Calu3 (cell line): ENCODE measurements at regions not wholly inside any gene's neighbourhood (a gene's known extent, or its start where the extent isn't known, plus 50 kb on each side); places are given as distances from the start of the nearest gene placed in this dataset.

Experiments used
- BruUV-seq: library from RNA; stranded (reverse); fragments of 400-500 nt; replicated peaks from 2 replicates; lab custom pipeline; 2021; lab: Mats Ljungman, UMichigan
- CTCF ChIA-PET: fragments of 300-600 bp; sonication (Branson Sonifier 250); formaldehyde crosslinking; loops from one replicate; lab custom pipeline; 2022; ENCODE audit warnings: antibody characterized with exemption; lab: Charles Lee
- DNase-seq: peaks from one replicate; pipeline ENCODE4 v3.0.0; 2022
- H3K27ac Mint-ChIP-seq: one replicate; pipeline ENCODE4 v1.8.0; 2022; ENCODE audit warnings: mixed read lengths; ENCODE audit not compliant: unreplicated experiment
- H3K27me3 Mint-ChIP-seq: one replicate; pipeline ENCODE4 v1.8.0; 2022; ENCODE audit warnings: mixed read lengths; ENCODE audit not compliant: unreplicated experiment
- H3K36me3 Mint-ChIP-seq: one replicate; pipeline ENCODE4 v1.8.0; 2022; ENCODE audit warnings: mild to moderate bottlenecking, moderate library complexity, mixed read lengths; ENCODE audit not compliant: insufficient read depth, unreplicated experiment
- H3K4me1 Mint-ChIP-seq: one replicate; pipeline ENCODE4 v1.8.0; 2022; ENCODE audit warnings: mild to moderate bottlenecking, low read depth, mixed read lengths; ENCODE audit not compliant: unreplicated experiment
- H3K4me3 Mint-ChIP-seq: one replicate; pipeline ENCODE4 v1.8.0; 2022; ENCODE audit warnings: mild to moderate bottlenecking, low read depth, moderate library complexity, mixed read lengths; ENCODE audit not compliant: unreplicated experiment
- H3K9me3 Mint-ChIP-seq: one replicate; pipeline ENCODE4 v1.8.0; 2022; ENCODE audit warnings: low read depth, mixed read lengths; ENCODE audit not compliant: unreplicated experiment
- intact Hi-C: fragments of 100-400 bp; cut with micrococcal nuclease; formaldehyde crosslinking; loops from one replicate; pipeline ENCODE4 v1.10.0; 2022; ENCODE audit not compliant: unreplicated experiment
- TF ChIP-seq, protein P1 (sequence below): fragments of 200-600 bp; IDR thresholded peaks from one replicate; pipeline ENCODE4 v1.8.0; 2022; ENCODE audit warnings: antibody characterized with exemption; ENCODE audit not compliant: unreplicated experiment

DNA sequence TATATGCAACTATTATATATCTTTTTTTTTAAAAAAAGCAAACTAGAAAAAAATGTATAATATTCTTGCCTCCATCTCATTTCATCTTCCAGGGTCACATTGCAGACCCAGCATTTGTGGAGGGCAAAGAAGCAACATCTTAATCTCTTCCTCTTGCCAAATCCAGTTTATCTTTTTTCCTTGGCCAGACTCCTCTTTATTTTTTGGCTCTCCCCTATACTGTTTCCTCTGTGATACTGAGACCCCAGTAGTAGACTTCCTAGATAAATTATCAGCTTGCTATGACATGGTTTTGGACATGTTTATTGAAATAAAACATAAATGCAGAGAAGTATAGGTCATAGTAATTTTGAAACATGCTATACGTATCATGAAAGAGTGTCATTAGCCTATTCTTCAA, 303.8 kb upstream of the DDHD1 start:
- Mint-ChIP-seq H3K27ac (no peak overlapping the region), H3K4me3 (no peak overlapping the region), H3K9me3 (no peaks in the 10 kb centered on the region), H3K36me3 (no peaks in the 10 kb centered on the region), H3K27me3 (no peaks in the 10 kb centered on the region), H3K4me1 (peaks cover 9% of the 10 kb centered on the region)
- TF ChIP-seq, protein P1, sequence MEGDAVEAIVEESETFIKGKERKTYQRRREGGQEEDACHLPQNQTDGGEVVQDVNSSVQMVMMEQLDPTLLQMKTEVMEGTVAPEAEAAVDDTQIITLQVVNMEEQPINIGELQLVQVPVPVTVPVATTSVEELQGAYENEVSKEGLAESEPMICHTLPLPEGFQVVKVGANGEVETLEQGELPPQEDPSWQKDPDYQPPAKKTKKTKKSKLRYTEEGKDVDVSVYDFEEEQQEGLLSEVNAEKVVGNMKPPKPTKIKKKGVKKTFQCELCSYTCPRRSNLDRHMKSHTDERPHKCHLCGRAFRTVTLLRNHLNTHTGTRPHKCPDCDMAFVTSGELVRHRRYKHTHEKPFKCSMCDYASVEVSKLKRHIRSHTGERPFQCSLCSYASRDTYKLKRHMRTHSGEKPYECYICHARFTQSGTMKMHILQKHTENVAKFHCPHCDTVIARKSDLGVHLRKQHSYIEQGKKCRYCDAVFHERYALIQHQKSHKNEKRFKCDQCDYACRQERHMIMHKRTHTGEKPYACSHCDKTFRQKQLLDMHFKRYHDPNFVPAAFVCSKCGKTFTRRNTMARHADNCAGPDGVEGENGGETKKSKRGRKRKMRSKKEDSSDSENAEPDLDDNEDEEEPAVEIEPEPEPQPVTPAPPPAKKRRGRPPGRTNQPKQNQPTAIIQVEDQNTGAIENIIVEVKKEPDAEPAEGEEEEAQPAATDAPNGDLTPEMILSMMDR: no peak
- BruUV-seq: no TSS peak
- intact Hi-C loops: no loop called here
- no peak for DNase-seq
- CTCF ChIA-PET: interaction anchor here (0.7 kb wide), 1 partner anchor 497 kb away, joined by 3 read pairs; no protein-coding TSS in a partner anchor

DNA sequence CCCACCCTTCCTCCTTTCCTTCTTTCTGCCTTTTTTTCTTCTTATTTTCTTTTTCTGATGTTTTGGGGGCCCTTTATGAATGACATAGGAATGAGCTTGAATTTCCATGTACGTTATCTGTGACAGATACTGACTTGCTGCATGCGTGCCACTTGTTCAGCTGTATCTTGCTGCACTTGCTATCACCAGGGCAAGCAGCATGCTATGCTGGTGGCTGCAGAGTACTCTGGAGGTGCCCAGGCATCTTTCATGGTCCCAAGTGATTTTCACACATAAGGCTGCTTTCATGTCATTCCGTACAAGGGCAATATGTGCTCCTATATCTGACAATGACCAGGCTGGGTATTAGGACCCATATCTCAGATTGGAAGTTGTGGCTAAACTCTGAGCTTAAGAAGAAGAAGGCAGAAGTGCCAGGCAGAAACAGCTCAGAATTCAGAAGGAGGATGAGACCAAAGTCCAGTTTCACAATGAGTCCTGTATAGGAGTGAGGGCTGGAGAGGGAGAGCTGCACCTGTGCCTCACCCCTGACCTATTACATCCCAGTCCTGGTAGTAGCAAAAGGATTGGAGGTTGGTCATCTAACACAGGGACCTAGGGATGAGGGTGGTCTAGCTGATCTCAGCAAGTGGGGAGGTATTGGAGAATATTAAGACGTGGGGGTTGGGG, 299.0 kb upstream of the DDHD1 start:
- no peaks in the 10 kb centered on the region for H3K4me1 Mint-ChIP-seq
- intact Hi-C loops: no loop called here
- peaks cover 9% of the 10 kb centered on the region for H3K27me3 Mint-ChIP-seq
- CTCF ChIA-PET: no interaction called here
- TF ChIP-seq, protein P1: no peak
- H3K4me3 Mint-ChIP-seq: no peak overlapping the region
- H3K9me3 Mint-ChIP-seq: no peaks in the 10 kb centered on the region
- H3K36me3 Mint-ChIP-seq: no peaks in the 10 kb centered on the region
- H3K27ac Mint-ChIP-seq: no peak overlapping the region
- DNase-seq: no peak
- no TSS peak for BruUV-seq

DNA sequence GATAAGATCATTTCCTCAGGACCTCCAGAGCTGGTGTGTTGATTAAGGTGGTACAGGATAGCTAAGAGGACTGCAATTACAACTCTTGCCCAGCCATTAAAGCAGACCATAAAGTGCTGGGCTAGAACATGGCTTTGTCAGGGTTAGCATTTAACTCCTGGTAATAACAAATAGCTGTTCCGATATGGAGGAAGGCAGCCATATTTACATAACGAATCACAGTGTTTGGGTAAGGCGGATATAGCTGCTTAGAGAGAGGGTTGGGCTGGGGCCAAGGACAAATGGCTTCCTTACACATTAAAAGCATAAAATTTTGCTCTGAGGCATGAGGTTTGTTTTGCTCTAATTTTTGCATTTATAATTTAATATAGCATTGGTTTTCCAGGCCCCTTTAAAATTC, 297.7 kb upstream of the DDHD1 start:
- Mint-ChIP-seq H3K27me3 (peaks cover 13% of the 10 kb centered on the region), H3K36me3 (no peaks in the 10 kb centered on the region), H3K9me3 (no peaks in the 10 kb centered on the region), H3K4me1 (no peaks in the 10 kb centered on the region), H3K27ac (no peak overlapping the region), H3K4me3 (no peak overlapping the region)
- no peak for DNase-seq
- TF ChIP-seq, protein P1: no peak
- CTCF ChIA-PET: no interaction called here
- intact Hi-C loops: no loop called here
- no TSS peak for BruUV-seq

DNA sequence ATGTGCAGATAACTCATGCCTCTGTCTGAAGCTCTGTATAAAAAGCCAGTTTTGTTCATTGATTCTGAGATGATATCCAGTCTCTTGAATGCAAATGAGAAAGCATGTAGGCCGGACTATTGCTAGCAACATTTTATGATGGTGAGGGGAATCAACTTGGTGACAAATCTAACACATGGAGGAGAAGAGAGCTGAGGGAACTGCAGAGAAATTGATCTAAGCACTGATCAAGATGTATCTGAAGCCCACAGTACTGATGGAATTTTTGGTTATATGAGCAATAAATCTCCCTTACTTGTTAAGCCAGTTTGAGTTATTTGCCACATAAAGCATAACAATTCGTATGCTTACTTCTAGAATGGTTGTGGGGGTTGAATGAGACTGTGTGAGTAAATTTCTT, 295.6 kb upstream of the DDHD1 start:
- CTCF ChIA-PET: no interaction called here
- Mint-ChIP-seq H3K36me3 (no peaks in the 10 kb centered on the region), H3K4me1 (no peaks in the 10 kb centered on the region), H3K4me3 (no peak overlapping the region), H3K27me3 (peaks cover 35% of the 10 kb centered on the region), H3K27ac (no peak overlapping the region), H3K9me3 (no peaks in the 10 kb centered on the region)
- TF ChIP-seq, protein P1: no peak
- intact Hi-C loops: no loop called here
- no peak for DNase-seq
- BruUV-seq: no TSS peak
